ENCODE measurements at regions not wholly inside any gene's neighbourhood (a gene's known extent, or its start where the extent isn't known, plus 50 kb on each side); places are given as distances from the start of the nearest gene placed in this dataset.
"Not testable (repeated sequence)": the region's sequence is repeated elsewhere in the genome, so short reads cannot be mapped to it uniquely, and the experiment has no call there.

DNA sequence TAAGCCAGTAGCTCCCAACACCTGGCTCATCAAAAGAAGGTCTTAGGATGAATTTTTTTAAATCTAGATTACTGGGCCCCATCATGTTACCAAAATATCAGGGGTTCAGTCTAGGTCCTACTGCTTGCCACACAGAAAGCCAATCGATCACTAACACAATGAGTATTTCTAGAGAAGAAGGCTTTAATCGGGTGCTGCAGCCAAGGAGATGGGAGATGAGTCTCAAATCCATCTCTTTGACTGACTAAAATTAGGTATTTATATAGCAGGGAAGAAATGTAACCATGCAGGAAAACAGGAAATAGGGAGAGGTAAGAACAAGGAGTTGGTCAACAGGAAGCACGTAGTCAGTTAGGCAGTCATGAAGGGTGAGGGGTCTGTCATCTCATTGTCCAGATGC, 288.2 kb downstream of the CEP170 start:
- no peak for DNase-seq
- H3K36me3 ChIP-seq (replicated peaks; ENCODE audit: control insufficient read depth, insufficient read depth, low read length), result no peaks in the 10 kb centered on the region
- no peak overlapping the region for H3K4me3 ChIP-seq (ENCODE audit: insufficient read depth, low read depth, low read length)
- no peaks in the 10 kb centered on the region for H3K27me3 ChIP-seq (ENCODE audit: control insufficient read depth, insufficient read depth, low read length)

DNA sequence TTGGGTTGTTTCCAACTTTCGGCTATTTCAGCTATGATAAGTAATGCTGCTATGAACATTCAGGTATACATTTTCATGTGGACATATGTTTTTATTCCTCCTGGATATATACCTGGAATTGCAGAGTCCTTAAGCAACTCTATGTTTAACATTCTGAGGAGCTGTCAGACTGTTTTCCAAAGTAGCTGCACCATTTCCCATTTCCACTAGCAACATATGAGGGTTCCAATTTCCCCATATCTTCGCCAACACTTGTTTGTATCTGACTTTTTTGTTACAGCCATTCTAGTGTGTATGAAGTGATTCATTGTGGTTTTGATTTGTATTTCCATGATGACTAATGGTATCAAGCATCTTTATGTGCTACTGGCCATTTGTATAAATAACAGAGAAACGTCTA, 295.7 kb downstream of the CEP170 start:
- DNase-seq; H3K36me3 ChIP-seq (replicated peaks; ENCODE audit: control insufficient read depth, insufficient read depth, low read length): not testable (repeated sequence)

DNA sequence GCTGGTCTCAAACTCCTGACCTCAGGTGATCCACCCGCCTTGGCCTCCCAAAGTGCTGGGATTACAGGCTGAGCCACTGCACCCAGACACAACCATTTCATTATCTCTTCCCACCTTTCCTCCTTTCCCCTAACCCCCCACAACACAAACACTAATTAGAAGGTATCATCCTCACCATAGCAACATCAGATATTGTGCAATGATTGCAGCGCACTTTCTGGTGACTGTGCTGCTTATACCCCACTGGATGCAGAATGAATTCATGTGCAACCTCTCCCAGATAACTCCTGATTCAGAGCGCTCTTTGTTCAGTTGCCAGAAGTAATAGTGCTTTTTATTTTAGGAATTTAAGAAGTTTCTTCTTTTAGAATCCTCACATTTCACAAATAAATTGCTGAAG, 300.1 kb downstream of the CEP170 start:
- not testable (repeated sequence) for DNase-seq; H3K36me3 ChIP-seq (replicated peaks; ENCODE audit: control insufficient read depth, insufficient read depth, low read length); H3K4me3 ChIP-seq (ENCODE audit: insufficient read depth, low read depth, low read length); H3K27me3 ChIP-seq (ENCODE audit: control insufficient read depth, insufficient read depth, low read length)

More for the DNA sequence above, 295.7 kb downstream of the CEP170 start:
- H3K27me3 ChIP-seq (ENCODE audit: control insufficient read depth, insufficient read depth, low read length); H3K4me3 ChIP-seq (ENCODE audit: insufficient read depth, low read depth, low read length): not testable (repeated sequence)

DNA sequence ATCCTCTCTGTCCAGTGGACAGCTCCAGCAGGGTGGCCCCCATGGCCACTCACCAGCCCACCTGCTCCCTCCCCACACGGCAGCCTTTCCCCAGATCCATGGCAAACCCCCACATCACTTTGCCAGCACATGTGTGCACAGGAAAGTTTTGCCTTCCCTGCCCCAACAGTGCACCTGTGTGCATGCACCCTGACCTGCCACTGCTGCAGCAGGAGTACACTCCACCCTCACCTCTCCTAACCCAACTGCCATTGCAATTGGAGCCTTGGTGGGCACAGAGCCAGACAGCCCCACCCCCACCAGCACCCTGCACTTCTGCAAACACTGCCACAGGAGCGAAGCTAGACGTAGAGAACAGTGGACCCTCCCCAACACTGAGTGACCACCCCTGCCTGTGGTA, 308.9 kb downstream of the CEP170 start:
- Histone ChIP-seq H3K27me3 (ENCODE audit: control insufficient read depth, insufficient read depth, low read length) (no peaks in the 10 kb centered on the region), H3K4me3 (ENCODE audit: insufficient read depth, low read depth, low read length) (no peak overlapping the region), H3K36me3 (replicated peaks; ENCODE audit: control insufficient read depth, insufficient read depth, low read length) (no peaks in the 10 kb centered on the region)
- no peak for DNase-seq

DNA sequence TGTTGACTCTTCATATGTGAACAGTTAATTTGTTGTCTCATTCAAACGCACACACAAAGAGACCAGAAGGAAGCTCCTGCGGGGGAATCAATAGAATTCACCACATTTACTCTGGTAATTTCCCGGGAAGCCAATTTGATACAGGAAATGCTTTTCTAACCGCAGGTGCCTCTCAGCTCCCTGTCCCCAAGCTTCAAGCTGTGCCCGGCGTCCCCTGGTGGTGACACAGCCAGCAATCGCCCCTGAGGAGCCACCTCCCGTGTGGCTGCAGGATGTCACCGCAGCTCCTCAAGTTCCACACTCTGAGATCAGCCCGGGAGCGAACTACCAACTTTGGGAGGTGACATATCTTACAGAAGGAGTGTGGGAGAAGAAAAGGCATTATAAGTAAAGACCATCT, 318.4 kb downstream of the CEP170 start:
- not testable (repeated sequence) for H3K36me3 ChIP-seq (replicated peaks; ENCODE audit: control insufficient read depth, insufficient read depth, low read length); H3K4me3 ChIP-seq (ENCODE audit: insufficient read depth, low read depth, low read length); H3K27me3 ChIP-seq (ENCODE audit: control insufficient read depth, insufficient read depth, low read length)
- peak; percentile 14 for DNase-seq

DNA sequence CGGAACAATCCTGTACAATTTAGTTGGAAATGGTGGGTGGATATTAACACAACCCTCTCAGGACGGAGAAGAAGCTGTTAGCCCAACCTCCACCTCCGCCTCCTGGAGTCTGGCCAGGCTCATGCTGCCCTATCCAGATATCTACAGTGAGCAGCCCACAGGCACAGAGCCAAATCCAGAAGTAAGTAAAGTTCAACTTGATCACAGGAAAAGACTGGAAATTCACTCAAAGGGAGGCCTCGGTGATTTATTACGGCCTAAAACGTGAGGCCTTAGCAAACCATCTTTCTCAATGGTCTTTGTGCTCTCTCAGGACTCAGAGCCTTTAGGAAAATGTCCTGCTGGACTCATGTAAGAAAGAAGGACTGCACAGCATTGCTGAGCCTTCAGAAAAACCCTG, 330.4 kb downstream of the CEP170 start:
- not testable (repeated sequence) for H3K4me3 ChIP-seq (ENCODE audit: insufficient read depth, low read depth, low read length); DNase-seq; H3K27me3 ChIP-seq (ENCODE audit: control insufficient read depth, insufficient read depth, low read length); H3K36me3 ChIP-seq (replicated peaks; ENCODE audit: control insufficient read depth, insufficient read depth, low read length)

DNA sequence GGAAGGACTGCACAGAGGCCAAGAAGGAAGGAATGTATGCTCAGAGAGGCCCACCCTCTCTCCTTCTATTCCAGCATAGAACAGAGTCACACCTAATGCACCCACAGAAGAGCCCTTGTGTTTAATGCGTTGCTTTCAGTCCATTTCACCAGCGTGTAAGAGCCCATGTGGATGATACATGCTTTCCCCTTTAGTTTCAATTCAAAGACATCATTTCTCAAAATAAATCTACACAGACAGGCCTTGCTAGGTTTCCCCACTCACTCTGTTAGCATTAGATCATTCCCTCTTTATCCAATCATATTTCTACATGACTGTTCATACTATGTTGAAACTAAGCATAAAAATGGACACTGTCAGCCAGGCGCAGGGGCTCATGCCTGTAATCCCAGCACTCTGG, 331.5 kb downstream of the CEP170 start:
- DNase-seq; H3K27me3 ChIP-seq (ENCODE audit: control insufficient read depth, insufficient read depth, low read length); H3K4me3 ChIP-seq (ENCODE audit: insufficient read depth, low read depth, low read length); H3K36me3 ChIP-seq (replicated peaks; ENCODE audit: control insufficient read depth, insufficient read depth, low read length): not testable (repeated sequence)

DNA sequence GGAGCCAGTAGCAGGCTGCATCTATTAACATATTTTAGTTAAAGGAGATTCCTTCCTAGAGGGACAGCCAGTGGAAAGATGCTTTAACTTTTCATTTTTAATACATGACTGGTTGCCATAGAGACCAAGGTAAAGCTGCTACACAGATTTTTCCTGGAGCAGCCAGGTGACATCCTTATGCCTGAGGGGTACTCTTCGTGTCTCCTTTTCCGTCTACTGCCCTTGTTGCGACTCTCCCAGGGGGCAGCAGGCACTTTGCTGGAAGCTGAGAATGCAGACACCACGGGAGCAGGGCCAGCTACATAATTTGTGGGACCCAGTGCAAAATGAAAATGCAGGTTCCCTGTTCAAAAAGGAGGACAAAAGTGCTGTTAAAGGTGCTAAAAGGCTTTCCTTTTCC, 340.4 kb downstream of the CEP170 start:
- not testable (repeated sequence) for H3K4me3 ChIP-seq (ENCODE audit: insufficient read depth, low read depth, low read length); H3K36me3 ChIP-seq (replicated peaks; ENCODE audit: control insufficient read depth, insufficient read depth, low read length); H3K27me3 ChIP-seq (ENCODE audit: control insufficient read depth, insufficient read depth, low read length)
- DNase-seq, result peak; percentile 23

DNA sequence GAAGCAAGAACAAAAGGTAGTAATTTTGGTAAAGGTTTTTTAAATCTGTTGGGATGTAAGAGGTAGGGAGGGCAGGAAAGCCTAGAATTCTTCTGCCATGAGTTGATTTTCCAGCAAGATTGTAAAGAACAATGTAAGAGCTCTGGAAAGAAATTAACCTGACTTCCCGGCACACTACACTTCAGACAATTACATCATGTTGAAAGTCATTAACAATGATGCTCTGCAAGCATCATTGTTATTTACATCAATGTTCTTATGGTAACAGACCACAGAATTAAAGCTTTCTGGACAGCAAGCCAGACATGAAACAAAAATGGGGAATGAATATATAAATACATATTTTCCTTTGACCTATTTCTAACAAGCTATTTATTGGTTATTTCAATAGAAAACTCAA, 342.2 kb downstream of the CEP170 start:
- not testable (repeated sequence) for H3K4me3 ChIP-seq (ENCODE audit: insufficient read depth, low read depth, low read length)

DNA sequence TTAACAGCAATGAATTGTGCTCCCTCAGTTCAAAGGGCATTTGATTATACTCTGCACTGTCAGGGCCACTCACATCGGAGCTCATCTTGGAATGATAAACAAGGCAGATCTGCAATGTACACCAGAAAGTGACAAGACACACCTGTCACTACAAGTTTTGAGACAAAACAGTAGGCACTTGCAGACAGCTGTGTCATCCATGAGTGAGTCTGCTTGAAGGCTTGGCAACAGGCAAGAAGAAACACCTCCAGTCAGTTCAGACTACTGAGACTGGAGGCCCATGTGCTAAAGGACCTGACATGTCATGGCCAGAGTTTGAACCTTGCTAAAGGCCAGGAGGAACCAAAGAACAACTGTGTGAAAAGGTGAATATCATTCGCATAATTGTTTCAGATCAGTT, 354.5 kb downstream of the CEP170 start:
- not testable (repeated sequence) for H3K27me3 ChIP-seq (ENCODE audit: control insufficient read depth, insufficient read depth, low read length); DNase-seq; H3K4me3 ChIP-seq (ENCODE audit: insufficient read depth, low read depth, low read length); H3K36me3 ChIP-seq (replicated peaks; ENCODE audit: control insufficient read depth, insufficient read depth, low read length)

More for the DNA sequence above, 342.2 kb downstream of the CEP170 start:
- not testable (repeated sequence) for H3K27me3 ChIP-seq (ENCODE audit: control insufficient read depth, insufficient read depth, low read length); DNase-seq; H3K36me3 ChIP-seq (replicated peaks; ENCODE audit: control insufficient read depth, insufficient read depth, low read length)

DNA sequence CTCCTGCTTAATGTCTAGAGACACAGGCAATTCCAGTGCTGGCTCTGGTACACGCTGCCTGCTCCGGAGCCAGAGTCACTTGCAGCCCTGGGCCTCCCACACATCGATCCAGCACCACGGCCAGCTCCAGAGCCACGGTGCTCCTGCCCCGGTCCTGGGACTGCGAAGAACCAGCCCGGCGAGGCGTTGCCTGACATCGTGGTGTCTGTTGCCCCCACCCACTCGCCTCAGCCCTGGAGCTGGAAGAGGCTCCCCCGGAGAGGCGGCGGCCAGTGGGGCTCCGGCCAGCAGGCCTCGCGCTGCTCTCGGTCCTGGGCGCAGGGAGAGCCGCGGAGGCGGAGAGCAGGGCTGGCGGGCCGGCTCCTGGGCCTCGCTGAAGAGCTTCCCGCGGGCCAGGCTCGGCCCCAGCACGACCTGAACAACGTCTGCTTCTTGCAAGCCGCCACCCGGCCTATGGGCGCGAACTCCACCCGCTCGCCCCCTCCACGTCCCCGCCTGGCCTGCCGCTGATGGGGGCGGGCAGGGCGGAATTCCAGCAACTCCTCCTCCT, 364.8 kb downstream of the CEP170 start:
- Histone ChIP-seq H3K4me3 (ENCODE audit: insufficient read depth, low read depth, low read length) (peak overlapping the region; percentile 19), H3K36me3 (replicated peaks; ENCODE audit: control insufficient read depth, insufficient read depth, low read length) (no peaks in the 10 kb centered on the region), H3K27me3 (ENCODE audit: control insufficient read depth, insufficient read depth, low read length) (no peaks in the 10 kb centered on the region)
- DNase-seq, result peak; percentile 79

DNA sequence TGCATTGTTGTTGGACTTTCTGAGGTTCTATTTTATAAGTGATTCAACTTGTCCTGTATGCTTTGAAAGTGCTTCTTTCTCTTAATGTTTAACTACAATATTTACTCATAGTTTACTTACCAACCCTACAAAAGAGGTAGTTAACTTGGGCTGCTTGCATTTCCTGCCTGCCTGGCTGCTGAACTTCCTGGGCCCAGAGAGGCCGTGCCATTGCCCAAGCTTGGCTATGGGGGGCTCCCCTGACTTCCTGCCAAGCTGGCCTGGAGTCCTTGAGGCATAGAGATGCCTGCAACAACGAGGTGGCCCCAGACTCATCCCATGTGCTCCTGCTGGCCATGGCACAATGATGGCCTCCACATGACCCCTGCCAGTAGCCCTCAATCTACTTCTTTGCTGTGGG, 361.6 kb upstream of the PLD5 start:
- Histone ChIP-seq H3K27me3 (ENCODE audit: control insufficient read depth, insufficient read depth, low read length) (no peaks in the 10 kb centered on the region), H3K36me3 (replicated peaks; ENCODE audit: control insufficient read depth, insufficient read depth, low read length) (no peaks in the 10 kb centered on the region), H3K4me3 (ENCODE audit: insufficient read depth, low read depth, low read length) (no peak overlapping the region)
- DNase-seq, result no peak

DNA sequence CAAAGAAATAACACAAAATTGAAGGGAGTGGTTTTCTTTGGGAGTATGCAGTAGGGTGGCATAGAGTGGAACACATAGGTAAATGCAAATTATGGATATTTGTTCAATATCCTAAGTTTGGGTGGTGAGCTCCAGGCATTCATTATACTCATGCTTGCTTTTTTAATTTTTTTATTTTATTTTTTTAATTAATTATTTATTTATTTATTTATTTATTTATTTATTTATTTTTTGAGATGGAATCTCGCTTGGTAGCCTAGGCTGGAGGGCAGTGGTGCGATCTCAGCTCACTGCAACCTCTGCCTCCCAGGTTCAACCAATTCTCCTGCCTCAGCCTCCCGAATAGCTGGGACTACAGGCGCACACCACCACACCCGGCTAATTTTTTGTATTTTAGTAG, 355.5 kb upstream of the PLD5 start:
- not testable (repeated sequence) for H3K27me3 ChIP-seq (ENCODE audit: control insufficient read depth, insufficient read depth, low read length); H3K4me3 ChIP-seq (ENCODE audit: insufficient read depth, low read depth, low read length); DNase-seq; H3K36me3 ChIP-seq (replicated peaks; ENCODE audit: control insufficient read depth, insufficient read depth, low read length)

DNA sequence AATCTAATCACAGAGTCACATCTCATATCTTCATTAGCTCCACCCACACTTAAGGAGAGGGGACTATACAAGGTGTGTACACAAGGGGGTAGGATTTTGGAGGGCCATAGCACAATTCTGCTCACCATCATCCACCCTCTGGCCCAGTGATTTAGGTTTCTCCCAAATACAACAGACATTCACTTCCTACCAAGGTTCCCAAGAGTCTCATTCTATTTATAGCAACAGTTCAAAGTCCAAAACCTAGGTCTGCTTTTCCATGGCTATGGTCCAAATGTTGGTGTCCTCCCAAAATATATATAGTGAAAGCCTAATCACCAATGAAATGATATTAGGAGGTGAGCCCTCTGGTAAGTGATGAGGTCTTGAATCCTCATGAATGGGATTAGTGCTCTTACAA, 353.2 kb upstream of the PLD5 start:
- H3K36me3 ChIP-seq (replicated peaks; ENCODE audit: control insufficient read depth, insufficient read depth, low read length), result no peaks in the 10 kb centered on the region
- H3K4me3 ChIP-seq (ENCODE audit: insufficient read depth, low read depth, low read length), result no peak overlapping the region
- DNase-seq, result no peak

DNA sequence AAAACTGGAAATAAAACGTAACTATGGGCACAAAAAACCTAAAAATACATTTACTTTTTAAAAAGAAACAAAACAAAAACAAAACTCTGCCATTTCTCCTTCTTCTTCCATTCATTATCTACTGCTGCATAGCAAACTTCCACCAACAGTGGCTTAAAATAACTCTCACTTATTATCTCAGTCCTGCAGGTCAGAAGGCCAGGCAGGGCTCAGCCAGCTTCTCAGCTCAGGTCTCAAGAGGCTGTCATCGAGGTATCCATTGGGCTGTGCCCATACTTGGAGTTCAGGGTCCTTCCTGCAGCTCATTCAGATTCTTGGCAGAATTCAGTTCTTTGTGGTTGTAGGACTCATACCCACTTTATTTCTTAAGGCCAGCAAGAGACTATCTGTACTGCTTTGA, 352.7 kb upstream of the PLD5 start:
- Histone ChIP-seq H3K27me3 (ENCODE audit: control insufficient read depth, insufficient read depth, low read length) (no peaks in the 10 kb centered on the region), H3K36me3 (replicated peaks; ENCODE audit: control insufficient read depth, insufficient read depth, low read length) (no peaks in the 10 kb centered on the region), H3K4me3 (ENCODE audit: insufficient read depth, low read depth, low read length) (no peak overlapping the region)
- DNase-seq, result no peak

More for the DNA sequence above, 353.2 kb upstream of the PLD5 start:
- H3K27me3 ChIP-seq (ENCODE audit: control insufficient read depth, insufficient read depth, low read length), result no peaks in the 10 kb centered on the region

DNA sequence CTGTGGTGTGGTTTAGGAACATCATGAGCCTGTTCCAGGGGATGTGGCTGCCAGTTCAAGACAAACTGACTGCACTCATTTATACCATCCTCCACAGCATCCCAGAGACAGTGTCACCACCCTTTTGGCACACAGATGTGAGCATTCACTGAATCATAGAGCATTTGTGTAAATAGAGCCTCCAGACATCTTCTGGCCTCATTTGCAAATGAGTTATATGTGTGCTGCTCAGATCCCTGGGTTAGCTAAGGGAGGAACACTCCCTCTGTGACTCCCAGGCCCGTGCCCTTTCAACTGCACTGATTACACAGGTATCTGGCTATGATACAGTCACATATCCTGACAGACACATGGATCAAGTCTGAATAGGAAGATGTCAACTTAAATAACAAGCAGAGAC, 351.5 kb upstream of the PLD5 start:
- no peak for DNase-seq
- no peak overlapping the region for H3K4me3 ChIP-seq (ENCODE audit: insufficient read depth, low read depth, low read length)
- no peaks in the 10 kb centered on the region for H3K27me3 ChIP-seq (ENCODE audit: control insufficient read depth, insufficient read depth, low read length)
- no peaks in the 10 kb centered on the region for H3K36me3 ChIP-seq (replicated peaks; ENCODE audit: control insufficient read depth, insufficient read depth, low read length)

Measured in H7 (cell line).